Putamen (tissue), 1 donor: ENCODE measurements at regions not wholly inside any gene's neighbourhood (a gene's known extent, or its start where the extent isn't known, plus 50 kb on each side); places are given as distances from the start of the nearest gene placed in this dataset.

Experiments used
- DNase-seq: peaks from one replicate; pipeline ENCODE4 v3.0.0-alpha.2; 2016; ENCODE audit warnings: low spot score

DNA sequence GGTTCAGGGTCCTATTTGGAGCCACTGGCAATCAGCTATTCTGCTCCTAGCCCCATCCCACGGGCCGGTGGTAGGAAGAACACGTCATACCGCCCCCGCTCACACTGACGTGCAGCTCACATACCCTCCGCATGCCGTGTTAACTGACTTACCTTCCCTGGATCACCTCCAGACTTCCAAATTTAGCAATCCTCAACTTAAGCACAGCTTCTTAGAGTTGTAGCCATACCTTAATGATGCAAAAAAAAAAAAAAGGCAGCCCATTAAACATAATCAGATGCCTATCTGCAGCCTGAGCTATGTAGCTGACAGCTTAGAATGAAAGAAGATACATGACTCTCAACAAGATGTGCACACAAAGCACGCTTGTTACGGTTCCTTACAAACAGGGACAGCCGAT is 93.0 kb downstream of the IRX2 start:
- peak; percentile 83 for DNase-seq

DNA sequence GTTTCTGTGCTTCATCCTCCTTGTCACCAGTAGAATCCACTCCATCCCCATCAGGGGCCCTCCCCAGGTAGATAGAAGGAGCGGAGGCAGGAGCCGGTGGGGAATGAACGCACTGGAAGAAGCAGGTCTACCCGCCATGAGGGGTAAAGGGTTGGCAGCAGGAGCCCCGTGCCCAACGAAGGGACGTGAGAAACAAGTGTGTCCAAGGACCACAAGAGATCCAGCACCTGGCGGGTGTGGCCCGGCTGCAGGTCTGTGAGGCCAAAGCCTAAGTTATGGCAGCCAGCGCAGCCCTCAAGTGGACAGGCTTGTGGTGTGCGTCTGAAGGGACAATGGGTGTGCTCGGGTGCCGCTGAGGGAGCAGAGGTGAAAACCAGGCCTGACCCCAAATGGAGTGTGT is 94.3 kb downstream of the IRX2 start:
- DNase-seq = no peak

DNA sequence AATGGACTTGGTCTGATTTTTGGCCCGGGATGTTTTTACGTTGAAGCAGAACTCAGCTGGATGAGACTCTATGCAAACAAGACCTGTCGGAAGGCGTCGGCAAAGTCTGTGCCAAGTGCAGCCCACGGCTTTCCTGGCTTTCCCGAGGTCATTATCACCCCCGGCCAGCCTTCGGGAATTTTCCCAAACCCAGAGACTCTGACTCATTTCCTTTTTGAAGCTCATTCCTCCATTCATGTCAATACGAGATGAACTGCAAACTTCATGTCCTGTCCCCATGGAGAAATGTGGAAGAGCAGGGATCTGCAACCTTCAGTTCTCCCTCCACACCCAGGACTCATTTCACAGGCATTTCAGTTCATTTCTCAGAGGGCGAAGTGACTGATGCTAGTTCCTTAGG is 95.3 kb downstream of the IRX2 start:
- no peak for DNase-seq

DNA sequence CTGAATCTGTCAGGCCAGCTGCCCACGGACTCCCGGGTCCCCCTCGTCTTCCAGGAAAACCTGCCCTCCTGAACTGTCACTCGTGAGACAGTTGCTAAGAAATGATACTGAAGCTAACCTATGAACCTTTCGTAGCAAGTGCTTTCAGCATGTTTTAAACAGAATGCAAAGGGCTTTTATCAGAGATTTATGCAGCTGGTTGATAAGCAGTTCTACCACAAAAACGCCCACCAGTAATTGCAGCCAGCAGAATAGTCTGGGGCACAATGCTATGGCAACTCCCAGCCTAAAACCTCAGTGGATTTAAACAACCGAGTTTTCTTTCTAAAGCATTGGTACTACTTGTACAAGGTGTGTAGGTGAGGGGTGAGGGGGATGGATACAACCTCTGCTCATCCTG is 97.5 kb downstream of the IRX2 start:
- no peak for DNase-seq

DNA sequence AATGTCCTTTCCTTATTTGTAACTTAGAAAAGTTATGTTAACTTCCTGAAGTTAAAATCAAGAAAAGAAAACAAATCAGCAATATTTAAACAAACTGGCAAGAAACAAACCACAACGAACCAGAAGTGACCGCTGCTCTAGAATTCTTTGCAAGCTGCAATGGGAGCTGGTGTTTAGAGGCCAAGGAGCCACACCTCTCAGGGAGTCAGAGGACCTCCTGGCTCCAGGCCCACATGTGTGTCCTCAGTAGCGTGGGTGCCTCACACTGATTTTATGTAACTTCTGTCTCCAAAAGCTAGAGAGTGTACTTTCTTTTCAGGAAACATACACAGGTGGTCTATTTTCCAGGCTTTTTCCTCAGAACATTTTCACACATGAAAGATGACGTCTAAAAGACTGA is 100.4 kb downstream of the IRX2 start:
- no peak for DNase-seq

DNA sequence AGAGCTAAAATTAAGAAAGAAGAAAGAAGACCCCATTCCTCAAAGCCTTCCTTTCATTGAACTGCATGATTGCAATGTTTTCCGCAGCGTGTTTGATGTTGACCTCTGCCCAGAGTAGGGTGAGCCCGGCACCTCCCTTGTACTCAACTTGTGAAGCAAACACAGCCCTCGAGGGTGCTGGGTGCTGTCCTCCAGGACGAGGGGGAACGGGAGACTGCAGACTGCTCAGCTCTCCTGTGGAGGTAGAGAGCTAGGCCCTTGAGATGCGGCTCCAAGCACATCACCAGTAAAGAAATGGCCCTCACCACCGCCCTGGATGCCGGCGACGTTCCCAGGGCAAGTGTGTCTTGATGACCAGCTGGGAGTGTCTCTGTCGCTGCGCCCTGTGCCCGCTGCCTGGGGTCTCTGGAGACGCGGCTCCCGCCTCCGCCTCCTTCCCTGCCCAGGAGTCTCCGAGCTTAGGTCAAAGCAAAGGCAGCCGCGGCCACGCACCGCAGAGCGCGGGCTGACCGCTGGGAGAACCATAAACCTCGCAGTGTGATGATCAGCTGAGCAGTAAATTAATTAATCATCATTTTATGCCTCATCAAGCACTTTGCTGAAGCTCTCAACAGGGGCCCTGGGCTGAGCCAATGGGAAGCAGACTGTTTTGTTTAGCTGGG is 108.7 kb downstream of the IRX2 start:
- DNase-seq = no peak

DNA sequence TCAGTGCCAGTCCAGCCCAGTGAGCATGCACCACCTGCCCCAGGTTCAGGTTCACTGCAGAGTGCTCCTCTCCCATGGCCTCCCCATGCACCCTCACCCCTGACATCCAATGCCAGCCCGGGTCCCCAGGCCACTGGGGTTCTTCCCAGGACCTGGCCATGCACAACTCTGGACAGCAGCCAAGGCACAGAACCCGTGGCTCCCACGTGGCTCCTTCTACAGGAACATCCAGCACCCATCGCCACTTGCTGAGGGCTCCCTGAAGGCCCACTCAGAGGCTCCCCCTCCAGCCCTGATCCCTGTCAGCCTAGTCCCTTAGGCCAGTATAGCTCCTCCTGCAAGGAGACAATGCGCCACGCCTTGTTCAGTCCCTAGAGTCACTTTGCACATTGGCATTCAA is 110.8 kb downstream of the IRX2 start:
- DNase-seq = no peak

DNA sequence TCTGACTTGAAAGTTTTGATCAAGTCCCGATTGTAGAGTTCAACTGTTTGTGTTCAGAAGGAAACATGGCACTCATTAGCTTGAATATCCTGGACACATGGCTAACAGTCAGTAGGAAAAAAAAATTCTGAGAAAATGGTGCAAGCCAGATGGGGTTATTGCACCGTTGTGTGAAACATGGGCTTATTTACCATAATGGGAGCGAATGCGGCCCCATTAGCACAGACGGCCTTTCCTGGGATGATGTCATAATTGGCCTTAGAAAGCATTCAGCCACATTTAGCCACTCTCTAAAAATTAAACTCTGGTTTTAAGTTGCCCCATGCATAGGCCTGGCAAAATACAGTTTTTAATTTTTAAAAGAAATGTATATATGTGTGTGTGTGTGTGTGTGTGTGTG is 112.1 kb downstream of the IRX2 start:
- no peak for DNase-seq

DNA sequence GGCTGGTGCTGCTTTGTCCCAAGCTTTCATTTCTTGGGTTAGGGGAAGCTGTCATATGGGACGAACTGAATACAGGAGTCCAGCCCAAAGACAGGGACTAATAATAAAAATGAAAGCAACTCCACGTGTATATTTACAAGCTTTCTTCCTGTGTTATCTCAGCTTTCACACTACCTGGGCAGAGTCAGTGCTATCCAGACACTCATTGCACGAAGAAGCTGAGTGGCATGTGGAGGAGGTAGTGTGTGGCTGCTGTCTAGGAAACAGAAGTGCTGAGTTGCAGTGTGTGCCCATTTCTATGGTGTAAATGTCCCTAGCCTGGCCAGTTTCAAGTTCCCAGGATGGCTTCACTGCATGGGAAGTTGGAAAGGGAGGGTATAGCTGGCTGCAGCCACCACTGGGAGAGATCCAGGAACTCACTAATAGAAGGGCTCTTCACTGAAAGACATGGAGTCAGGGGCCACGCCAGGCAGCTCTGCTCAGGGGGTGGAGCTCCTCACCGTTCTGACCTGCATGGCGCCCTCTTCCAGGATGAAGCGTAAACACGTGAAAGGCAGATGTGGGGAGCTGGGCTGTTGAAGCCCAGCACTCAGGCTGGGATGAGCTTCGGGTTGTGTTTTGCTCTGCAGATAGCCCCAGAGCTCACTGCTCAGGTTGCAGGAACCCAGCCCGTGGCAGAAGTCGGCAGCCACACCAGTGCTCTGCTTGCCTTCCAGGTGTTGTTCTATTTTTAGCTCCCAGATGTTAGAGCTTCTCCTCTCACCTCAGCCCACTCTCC is 116.9 kb downstream of the IRX2 start:
- no peak for DNase-seq

DNA sequence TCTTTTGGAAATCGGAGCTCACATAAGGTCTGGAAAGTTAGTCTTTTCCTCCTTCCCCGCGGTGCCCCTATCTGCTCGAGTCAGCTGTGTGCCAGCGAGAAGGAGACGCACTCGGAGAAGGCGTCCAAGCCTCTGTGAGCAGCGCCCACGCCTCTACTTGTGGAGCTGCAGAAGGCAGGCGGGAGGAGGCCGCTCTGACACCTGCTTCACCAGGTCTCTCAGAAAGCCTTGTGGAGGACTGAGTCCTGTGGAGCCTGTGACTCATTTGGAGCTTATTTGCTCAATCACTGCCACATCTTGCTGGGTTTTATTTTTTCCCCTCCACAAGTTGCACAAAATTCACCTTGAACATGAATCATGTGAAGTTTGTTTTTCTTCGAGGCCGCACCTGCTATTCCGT is 117.5 kb downstream of the IRX2 start:
- no peak for DNase-seq

DNA sequence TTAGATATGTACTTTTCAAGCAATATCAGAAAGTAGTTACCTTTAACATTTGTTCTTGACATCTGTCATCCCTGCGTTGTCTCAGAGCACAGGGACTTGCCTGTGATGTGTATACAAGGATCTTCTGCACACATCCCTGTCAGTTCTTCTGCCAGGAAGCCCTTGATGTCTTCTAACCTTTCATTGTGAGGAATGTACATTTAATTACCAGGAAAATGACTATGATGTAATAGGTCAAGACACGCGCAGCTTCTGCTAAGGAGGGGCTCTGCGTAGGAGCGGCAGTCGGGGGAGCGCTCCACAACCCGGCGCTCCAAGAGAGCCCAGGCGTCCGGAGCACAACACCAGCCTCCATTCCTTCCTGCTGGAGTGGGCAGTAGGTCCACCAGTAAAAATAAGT is 119.7 kb downstream of the IRX2 start:
- DNase-seq = no peak

DNA sequence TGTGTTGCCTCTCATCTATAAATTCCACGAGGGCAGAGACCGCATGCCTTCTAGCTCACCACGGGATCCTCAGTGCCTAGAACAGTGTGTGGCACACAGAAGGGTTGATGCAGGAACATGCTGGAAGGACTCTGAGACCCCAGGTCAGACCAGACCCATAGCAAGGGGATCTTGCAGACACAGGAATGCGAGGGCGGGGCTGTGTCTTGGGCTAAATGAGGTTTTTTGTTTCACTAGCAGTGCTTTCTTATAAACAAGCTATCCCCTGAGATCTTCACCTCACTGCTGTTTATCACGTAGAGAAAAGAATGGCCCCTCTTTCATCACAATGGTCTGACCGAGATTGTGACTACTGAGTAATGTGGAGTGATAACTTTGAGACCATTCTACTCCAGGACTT is 122.4 kb downstream of the IRX2 start:
- no peak for DNase-seq

DNA sequence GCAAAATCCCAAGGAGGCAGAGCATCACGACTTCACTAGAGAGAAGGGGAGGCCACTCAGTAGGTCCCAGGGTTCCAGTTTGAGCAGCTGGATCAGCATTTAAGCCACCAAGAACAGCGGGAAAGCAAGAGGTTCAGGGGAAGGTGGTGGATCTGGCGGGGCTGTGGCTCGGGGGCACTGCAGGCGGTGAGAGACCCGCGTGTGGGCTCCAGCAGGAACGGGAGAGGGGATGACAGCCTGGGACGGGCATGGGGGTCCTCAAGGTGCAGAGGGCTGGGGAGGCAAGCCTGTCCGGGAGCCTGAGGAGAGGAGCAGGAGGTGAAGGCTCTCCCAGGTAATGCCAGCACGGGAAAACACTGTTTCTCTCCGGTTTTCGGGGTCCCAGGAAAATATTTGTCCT is 123.6 kb downstream of the IRX2 start:
- DNase-seq = no peak

DNA sequence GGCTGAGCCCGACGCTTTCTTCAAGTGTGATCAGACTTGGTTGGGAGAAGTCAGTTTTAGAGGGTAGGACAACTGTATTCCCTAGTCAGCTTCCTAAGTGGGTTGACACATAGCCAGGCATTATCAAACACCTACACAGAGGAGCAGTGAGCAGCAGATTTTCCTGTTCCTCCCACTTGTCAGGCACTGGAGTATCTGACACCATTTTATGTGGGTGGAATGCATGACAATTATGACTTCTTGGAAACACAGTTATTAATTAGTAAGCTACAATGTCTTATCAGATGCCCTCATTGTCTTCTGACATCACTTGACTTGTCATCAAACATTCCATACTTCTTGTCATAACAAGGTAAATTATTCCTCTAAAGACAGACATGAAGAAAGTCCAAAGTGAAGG is 124.9 kb downstream of the IRX2 start:
- peak; percentile 23 for DNase-seq

DNA sequence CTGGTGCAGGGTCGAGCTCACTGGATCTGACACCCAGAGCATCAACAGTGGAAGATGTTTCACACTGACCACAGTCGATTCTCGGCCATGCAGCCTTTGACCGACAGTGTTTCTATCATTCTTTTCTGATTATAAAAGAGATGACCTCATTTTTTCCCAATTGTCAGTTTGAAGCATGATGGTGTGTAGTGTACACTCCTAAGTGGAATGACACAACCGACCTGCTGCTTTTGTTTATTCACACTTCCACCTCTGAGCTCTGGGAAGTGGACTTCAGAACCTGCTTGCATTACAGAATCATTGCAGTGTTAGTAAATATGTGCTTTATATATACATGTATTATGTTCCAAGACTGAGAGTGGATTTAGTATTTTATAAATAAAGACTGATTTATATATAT is 128.6 kb downstream of the IRX2 start:
- no peak for DNase-seq

DNA sequence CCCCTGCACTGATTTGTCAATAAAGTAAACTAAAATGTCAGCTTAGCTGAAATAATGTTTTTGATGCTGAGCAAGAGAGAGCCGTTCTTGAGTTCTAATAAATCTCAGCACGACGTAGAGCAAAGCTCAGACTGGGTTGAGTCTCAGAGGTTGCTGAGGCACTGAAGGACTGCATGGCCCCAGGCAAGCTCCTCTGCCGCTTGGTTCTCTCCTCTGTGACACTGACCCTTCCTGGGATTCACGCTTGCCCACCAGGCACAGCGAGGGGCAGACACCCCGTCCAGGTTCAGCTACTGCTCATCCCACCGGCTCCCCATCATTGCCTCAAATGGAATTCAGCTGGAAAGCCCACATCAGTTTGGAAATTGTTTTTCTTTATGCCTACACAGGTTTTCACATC is 129.8 kb downstream of the IRX2 start:
- no peak for DNase-seq

DNA sequence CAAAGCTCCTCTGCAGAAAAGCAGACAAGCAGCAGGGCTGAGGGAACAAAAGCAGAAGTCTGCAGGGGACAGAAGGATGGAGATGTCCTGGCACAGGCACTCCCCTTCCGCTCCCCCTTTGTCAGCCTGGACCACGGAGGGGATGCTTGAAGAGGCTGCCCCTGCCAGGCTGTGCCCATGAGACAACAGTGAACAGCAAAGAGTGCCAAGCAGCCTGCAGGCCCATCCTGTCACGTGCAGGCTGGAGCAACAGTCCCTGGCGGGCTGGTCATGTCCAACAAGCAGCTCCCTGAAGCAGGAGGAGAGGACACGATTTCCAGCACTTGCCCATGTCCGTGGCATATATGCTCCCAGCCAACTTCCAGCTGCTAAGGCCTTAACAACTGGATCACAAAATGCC is 132.3 kb downstream of the IRX2 start:
- DNase-seq = no peak

DNA sequence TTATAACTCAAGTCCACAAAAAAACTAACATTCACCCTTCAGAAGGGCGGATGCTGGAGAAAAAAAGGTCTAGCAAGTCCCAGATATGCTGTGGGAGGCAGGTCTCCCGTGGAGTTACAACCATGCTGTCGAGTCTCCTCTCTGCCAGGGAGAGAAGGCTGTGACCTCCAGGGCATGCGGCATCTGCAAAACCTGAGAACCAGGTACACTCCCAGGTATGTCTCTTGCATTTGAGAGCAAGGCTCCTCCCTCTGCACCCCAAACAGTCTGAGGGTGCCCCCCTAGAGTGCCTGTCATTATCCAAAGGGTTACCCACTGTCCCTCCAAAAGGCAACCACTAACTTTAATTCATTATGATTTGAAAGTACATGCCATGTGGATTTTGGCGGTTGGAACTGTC is 134.0 kb downstream of the IRX2 start:
- DNase-seq = no peak

DNA sequence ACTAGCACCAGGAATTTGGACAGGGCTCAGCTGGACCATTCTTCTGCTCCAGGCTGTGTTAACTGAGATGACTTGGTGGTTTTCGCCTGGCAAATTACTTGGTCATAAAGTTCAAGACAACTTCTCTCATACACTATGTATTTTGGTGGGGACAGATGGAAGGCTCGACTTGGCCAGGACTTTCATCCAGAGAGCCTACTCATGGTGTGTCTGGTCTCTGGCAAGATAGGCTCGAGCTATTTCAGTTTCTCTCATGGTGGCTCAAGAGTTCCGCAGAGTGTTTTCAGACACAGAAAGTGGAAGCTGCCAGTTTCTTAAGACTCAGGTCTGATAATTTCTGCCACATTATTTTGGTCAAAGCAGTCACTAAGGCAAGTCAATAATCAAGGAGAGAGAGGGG is 135.6 kb downstream of the IRX2 start:
- DNase-seq = no peak

DNA sequence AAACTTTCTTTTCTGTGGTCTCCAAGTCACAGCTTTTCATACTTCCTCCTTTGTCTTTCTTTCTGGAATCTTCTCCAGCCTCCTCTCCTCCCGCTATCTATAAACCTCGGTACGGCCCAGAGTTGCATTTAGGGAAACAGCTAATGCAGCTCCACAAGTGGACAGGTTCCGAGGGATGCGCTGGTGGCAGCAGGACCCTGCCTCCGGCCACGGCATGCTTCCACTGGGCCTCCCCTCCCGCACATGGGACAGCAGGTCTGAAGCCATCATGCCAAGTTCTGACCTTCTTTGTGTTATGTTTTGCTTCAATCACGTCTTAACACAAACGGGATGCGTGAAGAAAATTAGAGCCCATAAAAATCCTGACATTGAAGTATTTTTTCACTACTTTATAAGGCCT is 136.9 kb downstream of the IRX2 start:
- DNase-seq = no peak

DNA sequence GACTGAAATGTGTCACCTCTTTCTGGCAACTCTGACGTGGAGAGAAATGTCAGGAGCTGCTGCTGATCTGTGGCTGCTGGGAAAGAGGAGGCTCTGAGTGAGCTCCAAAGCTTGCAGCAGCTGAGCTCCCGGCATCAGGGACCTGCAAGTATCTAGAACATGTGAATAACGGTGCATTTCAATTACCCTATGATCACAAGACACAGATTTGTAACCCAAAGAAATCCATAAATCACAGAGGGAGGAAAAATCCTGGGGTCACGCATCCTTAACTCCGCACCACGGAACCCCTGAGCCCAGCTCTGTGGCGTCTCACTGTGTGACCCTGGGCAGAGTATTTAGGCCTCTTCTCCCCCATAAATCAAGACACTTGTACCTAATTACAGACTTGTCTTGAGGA is 139.8 kb downstream of the IRX2 start:
- peak; percentile 69 for DNase-seq

DNA sequence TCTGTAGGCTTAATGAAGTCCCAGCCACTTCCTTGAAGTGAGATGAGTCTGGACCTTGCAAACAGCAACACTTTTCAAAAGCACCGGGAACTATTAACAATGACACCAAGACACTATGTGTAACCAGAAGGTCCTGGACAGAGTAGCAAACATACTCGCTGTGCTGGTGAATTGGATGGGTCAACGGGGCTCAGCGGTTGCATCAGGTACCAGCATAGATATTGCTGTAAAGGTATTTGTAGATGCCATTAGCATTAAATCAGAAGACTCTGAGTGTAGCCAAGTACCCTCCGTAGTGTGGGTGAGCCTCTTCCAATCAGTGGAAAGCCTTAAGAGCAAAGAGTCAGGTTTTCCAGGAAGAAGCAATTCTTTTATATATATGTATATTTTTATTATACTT is 140.5 kb downstream of the IRX2 start:
- no peak for DNase-seq

DNA sequence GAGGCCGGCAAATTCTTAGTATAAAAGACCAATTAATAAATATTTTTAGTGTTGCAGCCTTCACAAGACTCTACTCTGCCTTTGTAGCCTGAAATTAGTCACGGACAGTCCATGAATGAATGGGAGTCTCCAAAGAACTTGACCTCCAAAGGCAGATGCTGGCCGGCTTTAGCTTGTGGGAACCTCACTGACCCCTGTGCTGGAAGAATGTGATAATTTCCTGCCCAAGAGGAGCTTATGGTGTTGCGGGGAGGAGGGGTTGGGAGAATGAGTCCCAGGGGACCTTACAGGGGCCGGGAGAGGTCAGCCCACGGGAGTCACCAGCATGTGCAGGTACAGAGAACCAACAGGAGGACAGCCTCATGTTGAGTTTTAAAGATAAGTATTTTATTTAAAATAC is 143.1 kb downstream of the IRX2 start:
- no peak for DNase-seq

DNA sequence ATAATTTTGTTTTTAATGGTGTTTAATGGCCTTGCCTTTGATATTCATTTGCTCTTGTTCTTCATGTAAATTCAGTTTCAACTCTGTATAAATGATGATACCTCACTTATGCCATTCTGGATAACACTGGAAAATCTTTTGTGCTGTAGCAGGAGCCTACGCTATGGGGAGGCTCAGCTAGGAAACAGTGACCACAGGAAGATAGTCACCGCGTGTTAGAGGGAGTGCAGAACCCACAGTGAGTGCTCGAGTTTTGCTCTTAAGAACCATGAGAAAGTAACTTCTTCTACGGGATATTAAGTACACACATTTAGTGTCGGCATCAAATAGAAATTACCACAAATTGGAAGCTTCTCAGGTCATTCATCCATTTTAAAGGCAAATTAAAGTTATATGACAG is 143.9 kb downstream of the IRX2 start:
- no peak for DNase-seq
